HG03432 (cell line): ENCODE measurements at regions not wholly inside any gene's neighbourhood (a gene's known extent, or its start where the extent isn't known, plus 50 kb on each side); places are given as distances from the start of the nearest gene placed in this dataset.
"Not testable (repeated sequence)": the region's sequence is repeated elsewhere in the genome, so short reads cannot be mapped to it uniquely, and the experiment has no call there.

Source experiments
- ATAC-seq: cut with Tn5 transposase; IDR thresholded peaks from one replicate; pipeline ENCODE4 v1.9.1; 2021; ENCODE audit warnings: mild to moderate bottlenecking, moderate library complexity; ENCODE audit not compliant: unreplicated experiment

DNA sequence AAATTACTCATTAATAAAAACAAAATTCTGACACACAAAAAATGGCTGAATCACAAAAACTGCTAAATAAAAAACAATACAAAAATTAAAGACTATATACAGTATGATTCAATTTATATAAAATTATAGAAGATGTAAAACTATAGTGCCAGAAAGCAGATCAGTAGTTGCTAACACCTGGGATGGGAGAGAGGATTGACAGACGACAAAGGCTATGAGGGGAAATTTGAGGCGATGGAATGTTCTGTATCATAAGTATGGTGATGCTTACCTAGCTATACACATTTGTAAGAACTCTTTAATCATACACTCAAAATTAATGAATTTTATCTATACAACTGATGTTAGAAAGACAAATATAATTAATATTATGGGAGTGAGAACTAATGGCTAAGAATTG lies 247.9 kb upstream of the GJE1 start:
- no peak for ATAC-seq

GRCh38 chr6:141878686-141879085 lies 254.0 kb upstream of the GJE1 start:
- ATAC-seq = no peak

- ATAC-seq = no peak
These were observed 255.3 kb upstream of the GJE1 start for GRCh38 chr6:141877275-141877983.

- no peak for ATAC-seq
These were observed 257.7 kb upstream of the GJE1 start for GRCh38 chr6:141874930-141875602.

DNA sequence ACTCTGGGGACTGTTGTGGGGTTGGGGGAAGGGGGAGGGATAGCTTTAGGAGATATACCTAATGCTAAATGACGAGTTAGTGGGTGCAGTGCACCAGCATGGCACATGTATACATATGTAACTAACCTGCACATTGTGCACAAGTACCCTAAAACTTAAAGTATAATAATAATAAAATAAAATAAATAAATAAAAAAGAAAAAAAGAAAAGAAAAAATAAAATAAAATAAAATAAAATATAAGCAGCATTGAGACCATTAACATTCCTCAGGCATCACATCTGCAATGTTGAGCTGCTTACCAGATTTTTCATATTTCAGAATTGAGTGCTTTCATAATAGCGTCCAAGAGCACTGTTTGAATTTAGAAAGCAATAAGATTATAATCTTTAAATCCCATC lies 263.2 kb upstream of the GJE1 start:
- ATAC-seq = not testable (repeated sequence)

DNA sequence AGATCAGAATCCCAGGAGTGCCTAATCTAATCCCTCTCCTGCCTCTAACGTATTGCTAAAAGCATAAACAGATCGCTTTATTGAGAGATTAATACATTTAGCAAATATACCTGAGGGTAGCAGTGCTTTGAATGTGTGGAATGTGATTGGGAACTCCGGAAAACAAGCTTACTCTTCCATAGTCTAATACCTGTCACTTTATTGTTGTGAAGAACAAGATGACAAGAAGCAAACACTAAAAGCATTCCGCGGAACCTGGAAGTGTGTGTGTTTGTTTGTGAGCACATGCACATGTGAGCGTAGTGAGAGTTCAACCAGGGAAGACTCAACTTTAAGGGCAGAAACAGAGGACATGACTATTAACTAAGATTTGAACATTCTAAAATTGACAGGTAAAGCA lies 265.0 kb upstream of the GJE1 start:
- ATAC-seq = no peak

DNA sequence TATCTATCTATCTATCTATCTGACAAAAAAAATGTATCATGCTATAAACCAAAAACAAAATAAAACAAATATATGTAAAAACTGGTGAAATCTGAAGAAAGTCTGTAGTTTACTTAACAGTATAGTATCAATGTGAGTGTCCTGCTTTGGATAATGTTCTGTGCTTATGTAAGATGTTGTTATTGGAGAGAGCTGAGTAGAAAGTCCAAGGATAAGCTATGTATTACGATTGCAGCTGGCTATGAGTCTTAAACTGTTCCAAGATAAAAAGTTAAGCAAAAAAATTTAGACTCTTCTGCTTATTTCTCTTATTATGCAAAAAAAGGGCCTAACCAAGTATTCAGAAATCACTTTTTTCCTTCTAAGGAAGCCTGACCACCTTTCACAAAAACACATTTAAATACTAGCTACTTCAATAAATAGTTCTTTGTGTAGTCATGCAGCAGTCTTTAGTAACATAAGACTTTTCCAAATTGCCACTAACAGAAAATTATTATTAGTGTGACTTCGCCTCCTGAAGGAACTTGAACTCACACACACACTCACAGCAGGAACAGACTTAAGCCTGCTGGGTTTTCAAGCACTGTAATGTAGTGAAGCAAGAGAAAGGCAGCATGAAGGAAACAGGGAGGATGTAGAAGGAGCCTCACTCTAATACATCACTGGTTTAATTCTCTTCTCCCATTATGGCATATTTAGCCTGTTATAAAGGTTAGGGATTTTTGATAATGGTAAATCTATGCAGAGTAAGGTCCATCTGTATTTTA lies 265.8 kb upstream of the GJE1 start:
- no peak for ATAC-seq

DNA sequence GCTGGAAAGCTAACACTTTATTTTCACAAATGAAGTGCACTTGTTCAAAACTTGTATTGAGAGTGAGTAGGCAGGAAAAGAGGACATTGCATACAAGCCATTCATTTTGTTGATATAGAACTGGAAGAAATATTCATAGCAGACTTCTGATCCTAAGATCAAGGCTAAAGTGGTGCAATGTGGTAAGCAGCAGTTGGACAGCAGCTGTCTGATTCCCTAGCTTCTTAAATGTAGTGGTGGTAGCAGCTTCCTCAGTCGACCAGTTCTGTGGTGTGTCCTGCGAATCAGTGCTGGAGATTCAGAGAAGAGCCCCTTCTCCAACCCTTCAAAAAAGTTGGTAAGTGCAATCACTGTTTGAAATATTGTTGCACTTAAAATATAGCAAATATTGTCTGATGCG lies 281.7 kb upstream of the GJE1 start:
- ATAC-seq = no peak

DNA sequence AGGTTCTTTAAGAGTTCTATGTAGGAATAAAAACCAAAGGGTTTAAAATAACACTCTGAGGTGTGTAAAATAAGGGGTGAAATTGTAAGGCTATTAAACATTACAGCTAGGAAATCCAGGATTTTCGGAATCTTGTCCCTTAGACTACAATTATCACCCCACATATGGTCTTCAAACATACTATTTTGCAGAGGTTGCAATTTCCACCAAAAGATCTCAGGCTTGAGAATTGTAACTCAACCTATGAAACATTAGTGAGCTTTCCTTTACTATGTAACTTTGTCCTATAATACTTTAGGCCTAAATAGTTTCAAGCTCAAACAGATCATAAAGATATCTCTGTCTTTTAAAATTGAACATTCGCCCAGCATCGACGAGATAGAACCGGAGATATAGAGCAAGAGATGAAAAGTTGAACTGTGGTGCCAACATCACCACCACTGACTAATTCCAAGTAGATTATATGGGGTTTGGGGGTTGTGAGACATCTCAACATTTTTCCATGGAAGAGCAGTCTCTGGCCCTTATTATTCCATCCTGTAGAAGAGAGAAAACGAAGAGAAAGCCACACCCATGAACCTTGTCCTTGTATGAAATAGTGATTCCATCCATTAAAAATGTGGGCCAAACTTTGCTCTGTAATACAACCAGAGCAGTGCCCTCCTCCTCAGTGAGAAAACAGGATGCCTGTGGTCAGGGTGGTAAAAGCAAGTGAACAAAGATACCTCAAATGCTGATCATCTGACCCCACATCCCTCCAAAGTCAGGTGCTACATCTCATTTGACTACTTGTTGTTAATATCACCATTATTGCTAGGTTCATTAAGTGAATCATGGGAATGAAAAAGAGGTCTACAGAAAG lies 284.5 kb upstream of the GJE1 start:
- ATAC-seq = no peak

DNA sequence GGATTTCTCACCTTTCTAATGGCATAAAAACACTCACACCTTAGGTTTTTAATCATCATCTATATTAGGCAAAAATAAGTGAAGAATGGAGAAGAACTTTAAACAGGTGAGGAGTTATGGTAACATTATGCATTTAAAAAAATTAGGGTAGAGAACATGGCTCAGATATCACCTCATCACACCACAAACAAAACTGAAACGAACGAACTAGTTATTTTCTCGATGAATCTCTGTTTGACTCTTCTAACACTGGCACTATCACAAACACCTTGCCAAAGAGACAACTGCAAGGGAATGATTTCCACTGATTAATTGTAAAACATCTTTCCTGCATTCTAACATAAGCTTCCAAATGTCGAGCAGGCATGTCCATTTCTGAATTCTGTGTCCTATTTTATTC lies 286.1 kb upstream of the GJE1 start:
- ATAC-seq = no peak

DNA sequence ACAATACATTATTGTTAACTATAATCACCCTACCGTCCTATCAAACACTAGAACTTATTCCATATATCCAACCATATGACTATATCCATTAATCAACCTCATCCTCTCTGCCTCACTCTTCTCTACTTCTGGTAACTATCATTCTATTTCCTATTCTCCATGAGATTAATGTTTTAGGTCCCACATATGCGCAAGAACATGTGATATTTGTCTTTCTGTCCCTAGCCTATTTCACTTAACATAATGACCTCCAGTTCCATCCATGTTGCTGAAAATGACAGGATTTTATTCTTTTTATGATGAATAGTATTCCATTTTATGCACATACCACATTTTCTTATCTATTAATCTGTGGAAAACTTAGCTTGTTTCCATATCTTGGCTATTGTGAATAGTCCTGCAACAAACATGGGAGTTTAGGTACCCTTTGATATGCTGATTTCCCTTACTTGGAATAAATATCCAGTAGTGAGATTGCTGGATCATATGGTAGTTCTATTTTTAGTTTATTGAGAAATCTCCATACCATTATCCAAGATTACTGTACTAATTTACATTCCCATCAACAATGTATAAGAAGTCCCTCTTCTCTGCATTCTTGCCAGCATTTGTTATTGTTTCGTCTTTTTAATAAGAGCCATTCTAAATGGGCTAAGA lies 289.4 kb upstream of the GJE1 start:
- no peak for ATAC-seq

DNA sequence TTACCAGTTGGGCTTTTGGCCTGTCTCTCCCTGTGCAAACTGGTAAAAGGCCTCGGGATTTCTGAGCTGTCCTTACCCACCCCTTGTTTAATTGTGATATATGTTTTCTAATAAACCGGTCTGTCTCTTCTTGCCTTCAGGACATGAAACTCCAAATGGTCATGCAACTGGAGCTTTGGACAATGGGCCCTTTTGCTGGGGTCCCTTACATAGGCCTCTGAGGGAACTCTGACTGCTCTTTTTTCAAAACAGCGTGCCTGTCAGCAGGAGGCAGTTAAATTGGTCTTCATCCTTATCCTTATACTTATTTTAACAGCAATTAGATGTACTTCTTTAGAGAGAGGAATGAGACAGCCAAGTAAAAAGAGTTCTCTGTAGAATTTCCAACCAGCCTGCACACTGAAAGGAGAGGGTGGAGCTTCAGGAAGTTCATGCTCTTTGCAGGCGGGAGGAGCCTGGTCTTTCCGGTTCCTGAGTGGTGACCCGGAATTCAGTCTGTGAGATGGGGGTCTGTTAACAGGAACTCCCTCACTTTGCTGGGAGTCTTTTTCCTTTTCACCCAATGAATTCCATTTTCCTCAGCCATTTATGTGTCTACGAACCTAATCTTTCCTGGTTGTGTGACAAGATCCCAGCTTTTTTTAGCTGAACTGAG lies 299.6 kb upstream of the GJE1 start:
- no peak for ATAC-seq

GRCh38 chr6:141830530-141830929 lies 302.2 kb upstream of the GJE1 start:
- no peak for ATAC-seq

- no peak for ATAC-seq
These were observed 303.0 kb upstream of the GJE1 start for GRCh38 chr6:141829566-141830360.

DNA sequence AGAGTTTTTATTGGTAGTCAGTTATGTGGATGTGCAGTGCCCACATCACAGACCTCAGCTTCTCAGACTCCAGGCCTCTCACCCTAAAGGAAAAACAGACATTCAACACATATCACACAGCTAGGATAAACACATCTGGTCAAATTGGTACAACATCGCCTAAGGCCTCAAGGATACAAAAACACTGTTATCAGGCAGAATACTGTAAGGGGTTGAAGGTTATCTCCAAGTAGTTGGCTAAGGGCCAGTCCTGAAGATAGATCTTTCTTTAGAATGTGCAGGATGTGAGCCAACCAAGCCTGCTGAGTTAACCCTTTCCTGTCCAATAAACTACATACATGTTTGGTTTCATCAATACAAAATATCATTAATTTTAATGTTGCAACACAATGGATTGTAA lies 308.4 kb upstream of the GJE1 start:
- no peak for ATAC-seq

GRCh38 chr6:141815039-141815438 lies 317.7 kb upstream of the GJE1 start:
- not testable (repeated sequence) for ATAC-seq

DNA sequence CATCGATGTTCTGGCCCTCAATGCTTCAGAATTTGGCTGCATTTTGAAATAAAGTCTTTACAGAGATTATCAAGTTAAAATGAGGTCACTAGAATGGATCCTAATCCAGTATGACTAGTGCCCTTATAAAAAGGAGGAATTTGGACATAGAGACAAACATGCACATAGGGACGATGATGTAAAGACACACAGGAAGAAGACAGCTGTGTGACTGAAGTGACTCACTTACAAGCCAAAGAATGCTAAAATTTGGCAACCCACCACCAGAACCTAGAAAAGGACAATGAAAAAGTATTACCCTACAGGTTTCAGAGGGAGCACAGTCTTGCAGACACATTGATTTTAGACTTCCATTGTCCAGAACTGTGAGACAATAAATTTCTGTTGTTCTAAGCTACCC lies 322.8 kb upstream of the GJE1 start:
- ATAC-seq = no peak

DNA sequence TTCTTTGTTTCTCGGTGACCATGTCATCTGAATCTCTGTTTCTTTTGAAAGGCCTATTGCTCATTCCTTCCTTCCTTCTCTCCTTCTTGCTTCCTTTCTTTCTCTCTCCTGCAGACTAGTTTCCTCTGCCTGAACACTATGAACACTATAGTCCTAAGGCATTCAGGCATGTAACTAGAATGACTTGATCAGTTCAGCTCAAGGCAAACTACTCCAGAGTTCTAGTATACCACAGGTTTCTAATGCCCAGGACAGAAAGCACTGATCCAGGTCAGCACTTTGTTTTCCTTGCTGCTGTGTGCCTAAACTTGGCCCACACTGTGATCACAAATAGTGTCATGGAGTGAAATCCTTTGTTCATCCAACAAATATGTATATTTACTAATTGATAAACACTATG lies 324.1 kb upstream of the GJE1 start:
- ATAC-seq = no peak

DNA sequence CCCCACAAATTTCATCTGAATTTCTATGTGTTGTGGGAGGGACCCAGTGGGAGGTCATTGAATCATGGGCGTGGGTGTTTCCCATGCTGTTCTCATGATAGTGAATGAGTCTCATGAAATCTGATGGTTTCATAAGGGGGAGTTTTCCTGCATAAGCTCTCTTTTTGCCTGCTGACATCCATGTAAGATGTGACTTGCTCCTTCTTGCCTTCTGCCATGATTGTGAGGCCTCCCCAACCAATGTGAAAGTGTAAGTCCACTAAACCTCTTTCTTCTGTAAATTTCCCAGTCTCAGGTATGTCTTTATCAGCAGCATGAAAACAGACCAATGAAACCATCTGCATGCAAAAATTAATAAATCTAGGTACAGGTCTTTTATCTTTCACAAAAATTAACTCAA lies 331.8 kb upstream of the GJE1 start:
- ATAC-seq = not testable (repeated sequence)
